PC-3 (cell line): ENCODE measurements at regions not wholly inside any gene's neighbourhood (a gene's known extent, or its start where the extent isn't known, plus 50 kb on each side); places are given as distances from the start of the nearest gene placed in this dataset.

Experiments
- ATAC-seq: fragments of 200-7000 bp; cut with Tn5 transposase; 2 replicates; pipeline ENCODE4 v1.9.1; 2020; ENCODE audit warnings: mild to moderate bottlenecking, moderate library complexity
- BruUV-seq: library from RNA; stranded (reverse); fragments of 400-500 nt; replicated peaks from 2 replicates; lab custom pipeline; 2021; lab: Mats Ljungman, UMichigan
- CTCF ChIA-PET: fragments of 300-600 bp; sonication (Branson Sonifier 250); formaldehyde crosslinking; loops from one replicate; lab custom pipeline; 2022; ENCODE audit warnings: antibody characterized with exemption; lab: Charles Lee
- POLR2A ChIA-PET: fragments of 300-600 bp; sonication (Branson Sonifier 250); formaldehyde crosslinking; loops from one replicate; lab custom pipeline; 2022; ENCODE audit warnings: antibody characterized with exemption; ENCODE audit not compliant: unreplicated experiment; lab: Charles Lee
- DNase-seq: peaks from one replicate; pipeline ENCODE4 v3.0.0-alpha.2; 2015
- H2AFZ ChIP-seq: fragments of 300-600 bp; sonication (generic); 2 replicates; pipeline ENCODE4 v1.6.0; 2016; ENCODE audit warnings: antibody characterized with exemption, low read length
- H3F3A ChIP-seq: fragments of 300-600 bp; sonication (generic); one replicate; pipeline ENCODE4 v1.6.0; 2017; ENCODE audit warnings: antibody characterized with exemption, low read length, control low read depth, mild to moderate bottlenecking; ENCODE audit not compliant: unreplicated experiment
- H3K27ac ChIP-seq: fragments of 300-600 bp; sonication (generic); 2 replicates; pipeline ENCODE4 v1.5.1; 2016; ENCODE audit warnings: mild to moderate bottlenecking, low read length
- H3K27me3 ChIP-seq: fragments of 300-600 bp; sonication (generic); 2 replicates; pipeline ENCODE4 v1.6.1; 2016; ENCODE audit warnings: low read length, mixed read lengths
- H3K36me3 ChIP-seq: fragments of 300-600 bp; sonication (generic); 2 replicates; pipeline ENCODE4 v1.6.1; 2016; ENCODE audit warnings: low read depth, mixed run types, low read length, mixed read lengths
- H3K4me1 ChIP-seq: fragments of 300-600 bp; sonication (generic); 2 replicates; pipeline ENCODE4 v1.5.1; 2016; ENCODE audit warnings: low read length; ENCODE audit not compliant: insufficient read depth
- H3K4me2 ChIP-seq: fragments of 300-600 bp; sonication (generic); 2 replicates; pipeline ENCODE4 v1.6.0; 2016; ENCODE audit warnings: low read length
- H3K4me3 ChIP-seq: fragments of 300-600 bp; sonication (generic); 2 replicates; pipeline ENCODE4 v1.5.1; 2016; ENCODE audit warnings: mild to moderate bottlenecking, low read length, mixed read lengths
- H3K79me2 ChIP-seq: fragments of 300-600 bp; sonication (generic); 2 replicates; pipeline ENCODE4 v1.6.1; 2017; ENCODE audit warnings: low read length, mixed read lengths
- H3K9ac ChIP-seq: fragments of 300-600 bp; sonication (generic); 2 replicates; pipeline ENCODE4 v1.6.0; 2016; ENCODE audit warnings: mild to moderate bottlenecking, low read length
- H3K9me2 ChIP-seq: fragments of 300-600 bp; sonication (generic); replicated peaks from 2 replicates; pipeline ENCODE4 v1.6.1; 2016; ENCODE audit warnings: mixed run types, low read length, mixed read lengths
- H3K9me3 ChIP-seq: fragments of 300-600 bp; sonication (generic); 2 replicates; pipeline ENCODE4 v1.6.1; 2016; ENCODE audit warnings: low read length, mixed read lengths
- H4K20me1 ChIP-seq: fragments of 300-600 bp; sonication (generic); 2 replicates; pipeline ENCODE4 v1.6.1; 2016; ENCODE audit warnings: low read length, mixed read lengths
- CTCF ChIP-seq: fragments of 300-600 bp; sonication (generic); conservative IDR thresholded peaks from 2 replicates; pipeline ENCODE4 v1.5.1; 2017; ENCODE audit warnings: antibody characterized with exemption, low read depth, mild to moderate bottlenecking, low read length
- EZH2 ChIP-seq: fragments of 300-600 bp; sonication (generic); IDR thresholded peaks from one replicate; pipeline ENCODE4 v1.6.1; 2017; ENCODE audit warnings: antibody characterized with exemption, mild to moderate bottlenecking, low read length; ENCODE audit not compliant: unreplicated experiment
- EZH2phosphoT487 ChIP-seq: fragments of 300-600 bp; sonication (generic); IDR thresholded peaks from 2 replicates; pipeline ENCODE4 v1.6.1; 2018; ENCODE audit warnings: mild to moderate bottlenecking, antibody characterized with exemption, low read length, borderline replicate concordance
- intact Hi-C: fragments of 100-400 bp; cut with micrococcal nuclease; formaldehyde crosslinking; loops from 2 replicates; pipeline ENCODE4 v1.9.0; 2023

DNA sequence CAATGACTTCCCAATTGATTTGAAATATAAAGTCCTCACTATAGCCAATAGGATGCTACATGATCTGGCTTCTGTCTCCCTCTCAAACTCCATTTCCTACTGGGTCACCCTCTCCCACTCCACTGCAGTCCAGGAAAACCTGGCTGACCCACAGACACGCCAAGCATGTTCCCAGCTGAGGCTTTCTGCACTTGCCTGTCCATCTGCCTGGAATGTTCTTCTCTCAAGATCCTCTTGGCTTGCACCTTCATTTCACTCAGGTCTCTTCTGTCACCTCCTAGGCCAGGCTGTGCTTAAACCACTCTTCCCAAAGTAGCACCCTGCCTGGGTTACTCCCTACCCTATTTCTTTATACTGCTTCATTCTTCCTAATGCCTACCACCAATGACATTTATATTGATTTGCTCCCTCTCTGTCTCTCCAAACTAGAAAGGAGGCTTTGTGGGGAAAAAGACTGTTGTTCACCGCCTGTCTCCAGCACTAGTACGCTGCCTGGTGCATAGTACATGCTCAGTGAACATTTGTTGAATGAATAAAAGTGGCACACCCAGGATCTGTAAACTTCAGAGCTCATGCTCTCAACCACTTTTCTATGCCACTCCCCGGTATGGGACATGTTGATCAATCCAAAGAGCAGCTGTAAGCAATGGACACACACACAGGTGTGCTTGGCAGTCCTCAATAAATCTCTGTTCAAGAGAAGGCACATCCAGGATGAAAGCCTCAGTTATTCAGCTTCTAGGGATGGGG, 261.3 kb downstream of the FOXO1 start:
- TF ChIP-seq CTCF (no peak), EZH2 (no peak), EZH2phosphoT487 (no peak)
- Histone ChIP-seq H3K4me2 (no peak overlapping the region), H3K27me3 (no peaks in the 10 kb centered on the region), H3K9me3 (no peaks in the 10 kb centered on the region), H2AFZ (no peak overlapping the region), H3F3A (no peaks in the 10 kb centered on the region), H4K20me1 (no peaks in the 10 kb centered on the region), H3K36me3 (no peaks in the 10 kb centered on the region), H3K9me2 (no peaks in the 10 kb centered on the region), H3K27ac (no peak overlapping the region), H3K4me1 (peaks cover 65% of the 10 kb centered on the region), H3K9ac (no peak overlapping the region), H3K4me3 (no peak overlapping the region), H3K79me2 (no peaks in the 10 kb centered on the region)
- ATAC-seq: no peak
- CTCF ChIA-PET: no interaction called here
- BruUV-seq: no TSS peak
- POLR2A ChIA-PET: no interaction called here
- intact Hi-C loops: loop anchor here (5.0 to 10.0 kb wide), 3 partner anchors 47 to 267 kb away; no protein-coding TSS in a partner anchor
- no peak for DNase-seq

DNA sequence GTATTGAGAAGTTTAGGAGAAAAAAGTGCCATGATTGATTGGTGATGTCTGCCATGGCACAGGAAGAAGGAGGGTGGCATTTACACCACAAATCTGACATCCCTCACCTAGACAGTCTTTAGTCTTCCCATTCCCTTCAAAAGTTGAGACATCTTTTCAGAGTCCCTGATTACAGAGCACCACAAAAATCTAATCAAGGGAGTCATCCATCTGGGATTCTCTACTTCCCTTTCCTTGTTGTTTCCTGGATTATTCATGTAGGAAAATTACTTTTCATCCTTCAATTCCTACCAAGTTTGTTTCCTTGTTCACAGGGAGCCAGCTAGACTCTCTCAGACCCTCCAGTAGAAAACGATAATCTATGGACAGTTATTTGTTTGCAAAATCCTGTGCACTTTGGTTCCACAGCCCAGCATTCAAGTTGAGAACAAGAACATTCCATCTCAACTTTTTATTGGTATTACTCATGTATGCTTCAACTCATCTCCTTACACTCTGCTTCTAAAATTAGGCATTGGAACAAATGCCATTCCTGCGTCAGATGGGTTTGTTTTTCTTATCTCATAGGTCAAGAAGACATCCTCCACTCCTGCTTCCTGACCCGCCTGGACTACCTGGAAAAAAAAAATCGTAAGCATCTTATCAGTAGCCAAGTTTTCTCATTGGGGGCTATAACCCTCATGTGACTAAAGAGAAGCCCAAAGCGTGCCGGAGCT, 259.9 kb downstream of the FOXO1 start:
- Histone ChIP-seq H3K36me3 (no peaks in the 10 kb centered on the region), H3K9ac (peak overlapping the region; percentile 70), H3K4me3 (no peak overlapping the region), H3K4me1 (peaks cover 61% of the 10 kb centered on the region), H3K27ac (peak overlapping the region; percentile 92), H3K9me2 (no peaks in the 10 kb centered on the region), H3K9me3 (no peaks in the 10 kb centered on the region), H3K4me2 (peak overlapping the region; percentile 69), H2AFZ (no peak overlapping the region), H3F3A (no peaks in the 10 kb centered on the region), H4K20me1 (no peaks in the 10 kb centered on the region), H3K27me3 (no peaks in the 10 kb centered on the region), H3K79me2 (no peaks in the 10 kb centered on the region)
- peak; percentile 79 for DNase-seq
- peak; percentile 49 for ATAC-seq
- intact Hi-C loops: loop anchor here (5.0 to 10.0 kb wide), 3 partner anchors 46 to 266 kb away; no protein-coding TSS in a partner anchor
- no TSS peak for BruUV-seq
- POLR2A ChIA-PET: no interaction called here
- CTCF ChIA-PET: no interaction called here
- TF ChIP-seq EZH2: no peak
- TF ChIP-seq EZH2phosphoT487: no peak
- no peak for TF ChIP-seq CTCF
